Endothelial cell of umbilical vein (primary cell): ENCODE measurements at regions not wholly inside any gene's neighbourhood (a gene's known extent, or its start where the extent isn't known, plus 50 kb on each side); places are given as distances from the start of the nearest gene placed in this dataset.

Experiments
- BruUV-seq: library from RNA; stranded (reverse); fragments of 400-500 nt; replicated peaks from 2 replicates; lab custom pipeline; 2021; lab: Mats Ljungman, UMichigan
- CTCF ChIA-PET: fragments of 300-600, 350-600 bp; sonication (Branson Sonifier 250); formaldehyde crosslinking; loops from one replicate; lab custom pipeline; 2021; ENCODE audit warnings: antibody characterized with exemption, inconsistent platforms; lab: Charles Lee
- POLR2A ChIA-PET: fragments of 300-600, 350-600 bp; sonication (Branson Sonifier 250); formaldehyde crosslinking; loops from one replicate; lab custom pipeline; 2021; ENCODE audit warnings: antibody characterized with exemption, inconsistent platforms; lab: Charles Lee
- DNase-seq: peaks from one replicate; pipeline ENCODE4 v3.0.0-alpha.2; 2011; ENCODE audit warnings: low read depth, low spot score
- FAIRE-seq: peaks from 2 replicates; lab custom pipeline; 2011; peaks lifted over from hg19 to GRCh38; lab: Jason Lieb, UNC
- H2AFZ ChIP-seq: 2 replicates; pipeline ENCODE4 v1.6.0; 2012; ENCODE audit warnings: low read depth, low read length, control low read depth, inconsistent platforms
- H3K27ac ChIP-seq: 2 replicates; pipeline ENCODE4 v1.5.1; 2011; ENCODE audit warnings: low read depth, mild to moderate bottlenecking, control low read depth, low read length, moderate library complexity; ENCODE audit not compliant: insufficient read depth
- H3K27me3 ChIP-seq, 2 experiments: 2 replicates each; pipeline versions ENCODE4 v1.6.0 to v1.6.1; 2011; ENCODE audit warnings: low read length in 2 of 2, mixed read lengths in 1 of 2; ENCODE audit not compliant: control insufficient read depth in 2 of 2, insufficient read depth in 2 of 2
- H3K36me3 ChIP-seq, 2 experiments: 2 replicates in 1 of 2; 3 replicates in 1 of 2; pipeline ENCODE4 v1.5.1; 2011; ENCODE audit warnings: low read length in 2 of 2, mild to moderate bottlenecking in 1 of 2, moderate library complexity in 1 of 2; ENCODE audit not compliant: control insufficient read depth in 2 of 2, insufficient read depth in 2 of 2; ENCODE audit errors: extremely low read depth in 1 of 2
- H3K4me1 ChIP-seq: 3 replicates; pipeline ENCODE4 v1.5.1; 2011; ENCODE audit warnings: mild to moderate bottlenecking, low read length; ENCODE audit not compliant: control insufficient read depth, insufficient read depth; ENCODE audit errors: extremely low read depth
- H3K4me2 ChIP-seq: 2 replicates; pipeline ENCODE4 v1.6.1; 2011; ENCODE audit warnings: low read length, control low read depth, mixed read lengths; ENCODE audit not compliant: insufficient read depth
- H3K4me3 ChIP-seq, 3 experiments: fragments of 200-600 bp in 1 of 3; sonication (generic), shearing (Covaris generic) in 1 of 3; replicated peaks in 1 of 3; 2 replicates each; pipeline ENCODE4 v1.5.1; 2011 to 2016; ENCODE audit warnings: control low read depth in 3 of 3, low read length in 3 of 3, mild to moderate bottlenecking in 2 of 3, inconsistent platforms in 1 of 3, low read depth in 1 of 3, moderate library complexity in 1 of 3; ENCODE audit not compliant: insufficient read depth in 1 of 3
- H3K79me2 ChIP-seq: 2 replicates; pipeline ENCODE4 v1.6.0; 2012; ENCODE audit warnings: low read length, inconsistent platforms; ENCODE audit not compliant: control insufficient read depth, insufficient read depth
- H3K9ac ChIP-seq: replicated peaks from 2 replicates; pipeline ENCODE3; 2011; ENCODE audit warnings: low read length, control low read depth; ENCODE audit not compliant: insufficient read depth; ENCODE audit errors: extremely low read depth
- H3K9me1 ChIP-seq: replicated peaks from 3 replicates; pipeline ENCODE4 v1.6.0; 2011; ENCODE audit warnings: mild to moderate bottlenecking, low read length; ENCODE audit not compliant: control insufficient read depth, insufficient read depth; ENCODE audit errors: extremely low read depth
- H3K9me3 ChIP-seq: replicated peaks from 2 replicates; pipeline ENCODE4 v1.5.1; 2012; ENCODE audit warnings: low read length, inconsistent platforms; ENCODE audit not compliant: control insufficient read depth, insufficient read depth
- H4K20me1 ChIP-seq: replicated peaks from 2 replicates; pipeline ENCODE3; 2011; ENCODE audit warnings: mild to moderate bottlenecking, low read length; ENCODE audit not compliant: control insufficient read depth, insufficient read depth; ENCODE audit errors: extremely low read depth
- CTCF ChIP-seq, 2 donors: IDR thresholded peaks; 1 replicate in 1 of 2; 2 replicates in 1 of 2; pipeline ENCODE4 v1.5.1; 2011; ENCODE audit warnings: low read length in 2 of 2, mild to moderate bottlenecking in 2 of 2, moderate library complexity in 2 of 2, control low read depth in 1 of 2, inconsistent platforms in 1 of 2, low read depth in 1 of 2; ENCODE audit not compliant: insufficient read depth in 1 of 2; ENCODE audit errors: extremely low read depth in 1 of 2
- EZH2 ChIP-seq: IDR thresholded peaks from 2 replicates; pipeline ENCODE4 v1.6.1; 2012; ENCODE audit warnings: borderline replicate concordance, low read depth, mild to moderate bottlenecking, moderate library complexity, low read length, inconsistent platforms; ENCODE audit not compliant: severe bottlenecking
- FOS ChIP-seq: IDR thresholded peaks from 2 replicates; pipeline ENCODE4 v1.6.1; 2011; ENCODE audit warnings: mild to moderate bottlenecking, low read length, moderate library complexity, borderline replicate concordance; ENCODE audit not compliant: insufficient read depth
- GATA2 ChIP-seq: IDR thresholded peaks from 2 replicates; pipeline ENCODE4 v1.7.0; 2011; ENCODE audit warnings: low read depth, mild to moderate bottlenecking, moderate library complexity, mixed read lengths, low read length; ENCODE audit not compliant: insufficient read length, insufficient read depth
- JUN ChIP-seq: IDR thresholded peaks from 2 replicates; pipeline ENCODE4 v1.6.1; 2011; ENCODE audit warnings: borderline replicate concordance, low read depth; ENCODE audit not compliant: insufficient read length, insufficient read depth
- MAX ChIP-seq: IDR thresholded peaks from 2 replicates; pipeline ENCODE4 v1.6.1; 2011; ENCODE audit not compliant: insufficient read depth, insufficient read length
- MYC ChIP-seq: IDR thresholded peaks from one replicate; pipeline ENCODE4 v1.6.1; 2011; ENCODE audit warnings: mild to moderate bottlenecking, low read depth, low read length
- POLR2A ChIP-seq: IDR thresholded peaks from 2 replicates; pipeline ENCODE4 v1.6.1; 2012; ENCODE audit warnings: low read depth, mild to moderate bottlenecking, control low read depth, low read length
- POLR2AphosphoS5 ChIP-seq: IDR thresholded peaks from 2 replicates; pipeline ENCODE4 v1.6.1; 2012; ENCODE audit warnings: low read depth, mild to moderate bottlenecking, control low read depth, low read length, moderate library complexity; ENCODE audit not compliant: insufficient read depth
- dilution Hi-C: fragments of 300-500 bp; cut with MboI; formaldehyde crosslinking; loops from one replicate; pipeline ENCODE4 v1.15.0; 2019; ENCODE audit warnings: low sequenced_read_pairs; ENCODE audit not compliant: extremely low pct_ligation_motif_present
- intact Hi-C: fragments of 100-400 bp; cut with micrococcal nuclease; formaldehyde crosslinking; loops from one replicate; pipeline ENCODE4 v1.10.0; 2022

- Histone ChIP-seq H3K9me3 (no peaks in the 10 kb centered on the region), H3K9ac (no peak overlapping the region), H3K27ac (no peak overlapping the region), H3K9me1 (no peaks in the 10 kb centered on the region), H4K20me1 (no peaks in the 10 kb centered on the region), H3K27me3 (no peaks in the 10 kb centered on the region), H2AFZ (no peak overlapping the region), H3K4me2 (no peak overlapping the region), H3K4me3 (no peak overlapping the region), H3K36me3 (no peaks in the 10 kb centered on the region), H3K79me2 (no peaks in the 10 kb centered on the region), H3K4me1 (no peaks in the 10 kb centered on the region)
- ChIA-PET POLR2A (no interaction called here), CTCF (no interaction called here)
- DNase-seq (no peak), FAIRE-seq (no peak)
- intact Hi-C loops: no loop called here
- BruUV-seq: no TSS peak
- TF ChIP-seq GATA2 (no peak), MYC (no peak), JUN (no peak), EZH2 (no peak), FOS (no peak), POLR2A (no peak), MAX (no peak), CTCF (IDR thresholded peaks at IDR 0.05; ENCODE audit: extremely low read depth in 1 of 2, insufficient read depth in 1 of 2, low read depth in 1 of 2, low read length in 2 of 2) (no peak), POLR2AphosphoS5 (no peak)
- dilution Hi-C loops: no loop called here
Observed at GRCh38 chrX:139106069-139106468, 394.6 kb upstream of the FGF13 start.
